K562 (cell line): ENCODE measurements at regions not wholly inside any gene's neighbourhood (a gene's known extent, or its start where the extent isn't known, plus 50 kb on each side); places are given as distances from the start of the nearest gene placed in this dataset.

Experiments used
- HMBOX1 ChIP-seq: sonication (generic); IDR thresholded peaks from 2 replicates; pipeline ENCODE4 v1.6.1; 2016
- HMG20B ChIP-seq: fragments of 250-450 bp; sonication (Bioruptor Pico); IDR thresholded peaks from 2 replicates; pipeline ENCODE4 v1.5.0; 2021; ENCODE audit warnings: mild to moderate bottlenecking
- MGA ChIP-seq: fragments of 450-650 bp; IDR thresholded peaks from 2 replicates; pipeline ENCODE4 v1.6.1; 2016; ENCODE audit warnings: mild to moderate bottlenecking, moderate library complexity
- SAFB ChIP-seq: fragments of 200-400 bp; formaldehyde crosslinking; IDR thresholded peaks from 2 replicates; pipeline ENCODE4 v1.6.1; 2017; ENCODE audit warnings: low read depth, low read length, borderline replicate concordance
- SNRNP70 ChIP-seq: fragments of 200-400 bp; formaldehyde crosslinking; optimal IDR thresholded peaks from 2 replicates; pipeline ENCODE3; 2017; ENCODE audit warnings: low read depth, low read length
- SRSF9 ChIP-seq: fragments of 200-400 bp; formaldehyde crosslinking; IDR thresholded peaks from 2 replicates; pipeline ENCODE4 v1.6.1; 2017; ENCODE audit warnings: low read depth, low read length, borderline replicate concordance
- ZFPM2 ChIP-seq: fragments of 250-450 bp; sonication (Bioruptor Pico); IDR thresholded peaks from 2 replicates; pipeline ENCODE4 v1.5.1; 2022; ENCODE audit warnings: mild to moderate bottlenecking
- ZFX ChIP-seq: sonication (generic); formaldehyde crosslinking; IDR thresholded peaks from 2 replicates; pipeline ENCODE4 v1.8.0; 2022; ENCODE audit warnings: mild to moderate bottlenecking, missing genetic modification reagents, moderate library complexity
- ZKSCAN3 ChIP-seq: fragments of 250-450 bp; sonication (Bioruptor Pico); IDR thresholded peaks from 2 replicates; pipeline ENCODE4 v1.4.0; 2020
- ZNF23 ChIP-seq: fragments of 250-450 bp; sonication (Bioruptor Pico); IDR thresholded peaks from 2 replicates; pipeline ENCODE4 v1.4.0; 2020; ENCODE audit warnings: mild to moderate bottlenecking

GRCh38 chr5:67910546-67910945, 305.0 kb upstream of the PIK3R1 start (continued):
- TF ChIP-seq MGA (no peak), HMG20B (CRISPR knock-in tag) (no peak), ZFX (CRISPR knock-in tag) (no peak), ZNF23 (CRISPR knock-in tag) (no peak), SRSF9 (no peak), ZFPM2 (CRISPR knock-in tag) (no peak), SNRNP70 (no peak), SAFB (no peak), HMBOX1 (no peak), ZKSCAN3 (CRISPR knock-in tag) (no peak)
- TF ChIP-seq, all 486 proteins: peak for 0
